NCI-H446 (cell line): ENCODE measurements at regions not wholly inside any gene's neighbourhood (a gene's known extent, or its start where the extent isn't known, plus 50 kb on each side); places are given as distances from the start of the nearest gene placed in this dataset.

Experiments used
- DNase-seq, 2 experiments: peaks; one replicate each; lab custom pipeline; 2025; lab: John Stamatoyannopoulos, UW

DNA sequence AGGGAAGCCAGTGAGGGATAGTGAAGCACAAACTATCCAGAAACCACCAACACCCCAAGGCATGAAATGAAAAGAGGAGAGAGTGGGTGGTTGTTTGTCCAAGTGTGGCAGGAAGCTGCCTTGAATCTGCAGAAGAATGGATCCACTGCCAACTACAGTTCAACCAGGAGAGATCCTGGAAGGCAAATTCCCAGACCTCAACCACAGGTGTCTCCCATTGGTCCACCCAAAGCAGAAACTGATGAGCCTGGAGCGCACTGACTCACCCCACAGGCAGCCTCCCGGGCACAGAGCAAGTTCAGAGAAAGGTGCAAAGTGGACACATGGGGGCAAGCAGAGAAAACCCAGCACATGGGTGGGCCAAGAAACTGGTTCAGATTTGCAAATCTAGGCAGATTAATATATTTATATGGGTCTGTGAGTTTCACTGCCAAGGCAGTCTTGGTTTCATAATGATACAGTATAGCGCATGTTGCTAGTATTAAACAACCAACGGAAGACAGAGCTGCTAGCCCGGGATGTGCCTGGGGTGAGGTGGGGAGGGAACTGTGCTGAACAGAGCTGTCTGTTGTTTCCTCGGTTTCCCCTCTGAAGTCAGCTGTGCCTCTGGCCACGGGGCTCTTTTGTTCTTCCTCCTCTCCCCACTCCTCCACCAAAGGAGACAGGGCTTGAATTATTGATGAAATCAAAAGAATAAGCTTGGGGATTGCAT lies 416.2 kb upstream of the CCDC196 start:
- DNase-seq: no peak

DNA sequence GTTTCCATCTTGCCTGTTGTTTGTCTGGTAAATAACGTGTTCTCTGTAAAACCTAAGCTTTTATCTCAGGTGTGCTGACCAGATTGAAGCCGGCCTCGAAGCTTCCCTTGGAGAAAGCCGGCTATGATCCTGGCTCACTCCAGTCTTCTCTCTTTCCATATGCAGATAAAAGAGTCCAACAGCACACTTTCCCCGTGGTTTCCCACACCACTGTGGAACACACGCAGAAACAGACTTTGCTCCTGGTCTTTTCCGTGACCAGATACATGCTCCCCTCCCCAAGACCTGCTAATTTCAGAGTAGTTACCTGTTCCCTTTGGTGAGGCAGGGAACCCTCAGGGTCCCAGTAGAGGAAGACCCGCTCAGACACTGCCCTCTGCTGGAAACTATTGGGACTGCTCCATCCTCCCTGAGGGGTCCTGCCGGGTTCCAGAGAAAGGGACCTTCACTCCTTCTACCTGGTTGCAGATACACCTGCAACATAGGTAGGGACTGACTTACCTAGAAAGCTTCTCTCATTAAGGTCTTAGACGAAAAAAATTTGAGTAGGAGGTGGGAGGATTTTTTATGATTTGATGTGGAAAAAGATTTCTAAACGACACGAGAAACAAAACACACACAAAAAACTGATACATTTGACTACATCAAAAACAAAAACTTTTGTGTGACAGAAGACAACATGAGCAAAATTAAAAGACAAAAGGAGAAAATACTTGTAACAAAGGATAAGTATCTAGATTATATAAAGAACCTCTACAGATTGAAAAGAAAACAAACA lies 415.4 kb upstream of the CCDC196 start:
- DNase-seq: peak; percentile 36 to 51

DNA sequence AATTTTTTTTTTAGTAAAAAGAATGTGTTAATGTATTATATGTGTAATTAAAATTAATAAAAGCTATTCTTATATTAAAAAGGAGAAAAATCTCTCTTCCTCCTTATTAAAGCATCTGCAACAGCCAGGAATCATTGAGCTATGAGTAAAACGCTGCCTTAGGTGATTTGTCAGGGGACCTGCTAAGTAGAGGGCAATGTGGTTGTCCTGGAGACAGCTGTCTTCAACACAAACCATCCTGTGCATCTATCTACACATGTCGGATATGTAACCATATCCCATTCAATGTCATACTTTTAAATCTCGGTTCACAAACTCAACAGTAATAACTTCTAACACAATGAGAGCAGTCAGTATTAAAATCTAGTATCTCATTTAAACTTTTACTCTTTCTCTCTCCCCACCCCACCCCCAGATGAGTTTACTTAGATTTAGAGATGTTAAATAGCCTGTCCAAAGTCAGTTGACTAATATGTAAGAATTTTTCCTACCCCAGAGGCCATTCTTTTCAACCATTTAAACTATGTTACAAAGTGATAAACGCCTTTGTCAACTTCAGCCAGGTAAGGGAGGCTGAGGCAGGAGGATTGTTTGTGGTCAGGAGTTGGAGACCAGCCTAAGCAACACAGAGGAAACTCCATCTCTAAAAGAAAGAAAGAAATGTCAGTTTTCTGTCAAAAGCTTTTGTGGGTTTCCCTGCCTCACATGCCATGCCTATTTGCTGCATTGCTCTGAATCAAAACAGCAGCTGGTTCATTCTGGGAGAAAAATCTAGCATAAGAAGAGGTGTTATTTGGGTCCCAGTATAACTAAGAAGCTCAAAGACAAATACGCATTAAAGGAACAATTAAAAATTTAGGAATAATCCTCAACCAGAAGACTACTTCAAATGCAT lies 413.7 kb upstream of the CCDC196 start:
- no peak for DNase-seq

DNA sequence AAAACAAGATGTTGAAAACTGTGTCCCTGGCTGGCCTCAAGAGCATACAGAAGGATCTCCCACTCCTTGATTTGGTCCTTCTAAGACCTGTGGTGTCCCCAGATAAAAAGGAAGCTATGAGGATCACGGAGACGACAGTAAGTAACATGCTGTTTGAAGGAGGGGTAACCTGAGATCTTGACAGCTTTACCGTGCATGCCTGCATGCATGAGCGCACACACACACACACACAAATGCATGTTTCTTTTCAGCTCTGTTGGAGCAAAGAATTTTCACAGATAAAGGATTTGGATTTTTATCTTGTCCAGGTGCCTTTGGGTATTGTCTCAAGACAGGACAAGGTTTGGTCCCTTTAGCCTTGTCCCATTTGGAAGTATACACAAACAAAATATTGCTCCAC lies 411.6 kb upstream of the CCDC196 start:
- peak in 1 of 2 experiments; percentile 9 for DNase-seq

DNA sequence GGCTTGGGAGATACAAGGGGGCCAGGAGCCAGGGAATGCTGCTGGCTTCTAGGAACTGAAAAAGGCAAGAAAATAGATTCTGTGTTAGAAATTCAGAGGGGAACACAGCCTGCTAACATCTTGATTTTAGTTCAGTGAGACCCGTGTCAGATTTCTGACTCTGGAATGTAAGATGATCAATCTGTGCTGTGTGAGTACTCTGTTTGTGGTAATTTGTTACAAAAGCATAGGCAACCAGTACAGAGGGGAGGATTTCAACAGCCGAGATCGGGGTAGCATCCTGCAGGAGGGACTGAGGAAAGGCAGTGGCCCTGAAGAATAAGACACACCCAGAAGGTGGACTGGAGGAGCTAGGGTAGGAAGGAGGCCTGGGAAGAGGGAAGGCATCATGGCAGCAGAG lies 410.0 kb upstream of the CCDC196 start:
- no peak for DNase-seq

DNA sequence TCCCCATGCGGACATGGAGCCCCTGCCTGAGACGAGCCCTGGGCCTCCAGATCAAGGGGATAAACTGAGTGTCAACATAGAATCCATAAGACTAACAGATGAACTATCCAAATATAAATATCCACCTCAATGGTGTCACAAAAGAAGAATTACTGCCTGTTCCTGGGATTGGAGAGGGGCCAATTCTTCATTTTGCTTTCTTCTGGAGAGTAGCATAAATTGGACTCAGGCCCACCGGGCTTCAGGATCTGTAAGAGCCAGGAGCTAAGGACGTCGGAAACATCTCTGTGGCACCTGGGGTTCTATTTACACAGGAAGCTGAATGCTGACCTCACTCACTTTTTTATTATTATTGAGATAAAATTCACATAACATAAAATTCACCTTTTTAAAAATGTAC lies 408.2 kb upstream of the CCDC196 start:
- DNase-seq: peak; percentile 37 to 74

DNA sequence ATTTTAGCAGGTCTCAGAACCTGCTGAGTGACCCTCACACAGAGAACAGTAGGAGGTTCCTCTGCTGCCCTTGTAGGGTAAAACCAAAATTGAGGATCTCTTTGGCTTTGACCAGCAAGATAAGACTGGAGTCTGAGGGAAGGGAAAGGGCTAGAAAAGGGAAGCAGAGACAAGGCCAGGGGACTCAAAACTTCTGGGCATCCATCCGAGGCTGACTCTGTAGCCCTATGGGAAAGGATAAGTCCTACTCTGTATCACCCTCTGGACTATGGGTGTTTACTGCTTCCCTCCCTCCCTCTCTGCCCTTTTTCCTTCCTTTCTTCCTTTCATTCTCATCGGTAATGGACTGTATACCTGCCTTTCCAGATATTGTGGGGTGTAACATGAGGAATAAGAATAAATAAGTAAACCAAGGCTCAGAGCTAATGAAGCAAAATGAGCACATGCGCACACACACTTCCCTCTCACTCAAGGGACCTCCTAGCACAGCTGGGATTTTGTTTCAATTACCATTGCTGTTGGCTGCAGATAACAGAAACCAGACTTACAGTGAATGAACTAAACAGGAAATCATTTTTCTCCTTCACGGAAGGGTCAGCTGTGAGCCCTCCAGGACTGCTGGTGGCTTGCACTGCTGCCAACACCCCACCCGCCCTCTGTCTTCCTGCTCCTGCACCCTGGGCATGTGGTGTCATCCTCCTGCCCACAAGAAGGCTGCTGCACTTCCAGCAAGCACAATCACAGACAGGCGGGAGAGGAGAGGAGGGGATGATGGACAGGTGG lies 404.4 kb upstream of the CCDC196 start:
- DNase-seq: peak in 1 of 2 experiments; percentile 6

DNA sequence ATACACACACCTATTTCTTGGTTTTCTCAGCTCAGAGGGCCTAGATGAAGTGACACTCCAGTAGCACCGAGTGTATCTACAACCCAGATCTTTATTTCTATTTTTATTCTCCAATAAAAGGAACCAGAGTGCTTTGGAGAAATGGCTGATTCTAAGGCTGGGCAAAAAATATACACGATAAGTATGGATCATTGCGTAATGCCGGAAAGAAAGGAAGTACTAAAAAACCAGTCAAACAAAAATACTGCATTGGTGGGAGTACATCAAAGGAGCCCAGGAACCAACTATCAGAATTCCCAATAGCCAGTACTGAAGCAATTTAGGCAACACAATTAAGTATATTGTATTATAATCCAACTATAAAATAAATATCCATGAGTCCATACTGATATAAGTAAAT lies 400.9 kb upstream of the CCDC196 start:
- no peak for DNase-seq

DNA sequence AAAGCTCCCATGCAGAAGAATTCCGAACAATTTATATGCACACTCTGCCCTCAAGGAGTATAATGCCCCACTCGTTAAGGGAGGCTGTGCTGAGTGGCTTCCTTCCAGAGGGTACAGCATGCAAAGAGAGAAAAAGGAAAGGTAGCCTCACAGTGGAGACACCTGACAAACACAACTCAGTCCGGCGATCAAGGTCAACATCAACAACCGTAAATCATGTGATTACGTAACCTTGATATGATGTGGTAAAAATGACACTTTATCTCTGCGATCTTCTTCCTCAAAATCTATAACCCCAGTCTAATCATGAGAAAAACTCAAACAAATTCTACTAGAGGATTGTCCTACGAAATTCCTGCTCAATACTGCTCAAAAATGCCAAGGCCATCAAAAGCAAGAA lies 400.5 kb upstream of the CCDC196 start:
- no peak for DNase-seq

DNA sequence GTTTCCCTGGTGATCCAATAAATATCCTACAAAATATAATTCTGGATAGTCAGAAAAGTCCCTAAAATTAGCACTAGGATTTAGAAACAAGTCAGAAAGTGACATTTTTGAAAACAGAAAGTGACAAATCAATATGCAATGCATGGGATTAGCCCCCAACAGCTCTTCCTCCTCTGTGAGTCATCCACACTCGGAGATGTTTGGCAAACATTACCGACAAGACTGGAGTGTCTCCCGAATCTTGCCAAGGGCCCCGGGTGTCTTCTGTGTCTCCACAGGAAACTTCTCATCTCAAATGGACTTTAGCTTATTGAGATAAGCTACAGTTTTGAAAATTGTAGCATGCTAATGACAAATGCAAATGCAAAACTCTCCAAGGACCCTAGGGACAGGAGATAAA lies 398.9 kb upstream of the CCDC196 start:
- DNase-seq: peak in 1 of 2 experiments; percentile 35

DNA sequence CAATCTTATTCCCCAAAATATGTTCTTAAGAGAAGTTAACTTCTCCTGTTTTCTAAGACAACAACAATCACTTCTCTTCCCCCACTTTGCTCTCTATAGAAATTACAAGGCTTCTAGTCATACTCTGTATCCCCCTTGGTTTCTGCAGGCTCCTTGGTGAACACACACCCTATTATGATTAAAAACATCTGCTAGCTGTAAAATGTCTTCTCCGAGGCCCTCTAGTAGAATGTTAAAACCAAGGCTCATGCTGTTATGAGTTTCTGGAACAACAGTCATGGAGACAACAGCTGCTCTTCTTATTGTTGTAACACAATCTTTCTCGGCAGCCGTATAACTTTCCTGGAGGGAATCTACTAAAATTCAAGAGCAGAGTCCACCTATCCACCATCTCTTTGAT lies 397.5 kb upstream of the CCDC196 start:
- DNase-seq: no peak

DNA sequence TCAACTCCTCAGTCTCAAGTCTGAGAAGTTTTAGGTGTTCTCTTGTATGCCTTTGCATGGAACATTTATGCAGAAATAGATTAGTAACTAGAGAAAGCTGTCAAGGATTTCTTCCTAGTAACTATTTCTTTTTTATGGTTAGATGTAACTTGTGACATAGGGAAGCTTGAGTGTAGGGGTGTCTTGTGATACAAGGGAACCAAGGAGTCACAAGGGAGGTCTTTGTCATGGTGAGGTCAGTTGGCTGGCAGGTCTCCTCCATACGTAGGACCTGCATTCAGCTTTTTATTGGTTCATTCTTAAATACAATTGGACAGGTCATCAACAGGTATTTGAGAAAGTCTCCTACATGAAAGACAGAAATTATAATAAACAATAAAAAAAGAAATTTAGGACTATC lies 394.0 kb upstream of the CCDC196 start:
- DNase-seq: no peak

DNA sequence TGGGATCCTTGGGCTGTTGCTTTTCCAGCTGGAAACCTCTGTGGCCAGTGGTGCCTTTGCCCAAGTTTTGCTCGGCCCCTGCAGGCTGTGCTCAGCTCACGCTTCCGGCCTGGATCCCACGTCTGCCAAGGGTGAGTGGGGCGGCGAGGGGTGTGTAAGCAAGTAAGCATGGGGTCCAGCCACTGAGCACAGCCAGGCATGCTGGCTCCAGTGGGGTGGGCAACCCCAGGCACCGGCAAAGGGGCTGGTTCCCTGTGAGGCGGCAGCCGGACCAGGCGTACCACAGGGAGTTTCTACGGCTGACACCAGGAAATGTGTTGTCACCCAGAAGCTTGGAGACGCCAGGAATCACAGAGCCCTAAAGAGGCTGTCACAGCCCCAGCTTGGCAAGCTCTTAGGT lies 393.4 kb upstream of the CCDC196 start:
- DNase-seq: no peak

DNA sequence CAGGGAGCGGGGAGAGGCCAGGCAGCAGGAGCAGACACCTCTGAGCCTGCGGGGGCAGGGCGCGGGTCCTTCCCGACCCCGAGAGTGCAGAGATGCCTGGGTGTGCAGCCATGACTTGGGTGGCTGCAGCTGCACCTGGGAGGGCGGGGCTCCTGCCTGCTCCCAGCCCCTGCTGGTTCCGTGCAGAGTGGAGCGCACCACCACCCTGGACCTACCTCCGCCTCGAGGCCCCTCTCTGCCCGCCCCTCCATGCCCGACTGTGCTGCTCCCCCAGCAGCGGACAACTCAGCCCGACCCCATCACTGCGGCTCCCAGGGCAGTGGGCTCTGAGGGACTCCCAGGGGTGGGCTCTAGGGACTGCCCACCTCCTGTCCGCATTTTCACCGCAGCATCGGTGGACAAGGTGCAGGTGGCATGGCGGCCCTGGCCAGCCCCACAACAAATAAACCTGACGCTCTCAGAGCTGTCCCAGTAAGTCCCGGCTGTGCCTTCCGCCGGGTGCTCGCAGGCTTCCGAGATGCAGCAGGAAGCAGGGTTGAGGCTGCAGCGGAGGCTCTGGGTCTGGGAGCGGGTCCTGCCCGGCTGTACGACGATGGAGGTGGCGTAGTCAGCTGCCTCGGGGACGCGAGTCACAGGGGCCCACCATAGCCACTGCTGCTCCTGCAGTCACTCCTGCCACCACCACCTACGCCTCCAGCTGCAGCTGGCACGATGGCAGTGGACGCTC lies 392.0 kb upstream of the CCDC196 start:
- DNase-seq: no peak

DNA sequence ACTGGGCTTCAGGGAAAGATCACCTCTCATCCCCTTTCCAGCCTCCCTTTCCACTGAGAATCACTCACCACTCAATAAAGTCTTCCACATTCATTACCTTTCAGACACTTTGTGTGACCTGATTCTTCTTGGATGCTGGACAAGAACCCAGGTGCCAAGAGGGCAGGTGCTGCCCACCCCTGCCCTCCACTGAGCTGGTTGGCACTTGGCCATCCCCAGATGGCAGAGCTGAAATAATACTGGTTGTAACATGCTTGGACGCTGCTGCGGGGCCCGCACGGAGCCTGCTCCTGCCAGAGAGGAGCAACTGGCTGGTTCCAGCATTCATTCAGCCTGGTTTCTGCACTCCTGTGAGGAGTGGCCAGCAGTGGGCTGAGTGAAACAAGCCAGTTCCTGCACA lies 386.7 kb upstream of the CCDC196 start:
- peak in 1 of 2 experiments; percentile 47 for DNase-seq

DNA sequence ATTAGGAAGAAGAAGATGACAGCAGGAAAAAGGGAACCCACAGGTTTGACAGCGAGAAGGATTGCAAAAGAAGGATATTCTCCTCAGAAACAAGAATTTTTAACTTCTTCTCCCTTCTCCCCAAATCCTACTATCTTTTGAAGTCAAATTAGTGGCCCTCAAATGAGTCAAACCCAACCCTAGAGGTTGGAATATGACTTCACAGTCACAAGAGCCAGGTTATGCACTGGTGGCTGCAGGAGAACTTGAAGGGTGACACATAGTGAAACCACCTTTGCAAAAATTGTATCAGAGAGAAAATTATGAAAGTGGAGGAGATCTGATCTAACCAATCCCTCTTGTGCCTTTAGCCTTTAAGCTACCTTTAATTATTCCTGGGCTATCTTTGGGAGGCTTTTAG lies 386.2 kb upstream of the CCDC196 start:
- no peak for DNase-seq

DNA sequence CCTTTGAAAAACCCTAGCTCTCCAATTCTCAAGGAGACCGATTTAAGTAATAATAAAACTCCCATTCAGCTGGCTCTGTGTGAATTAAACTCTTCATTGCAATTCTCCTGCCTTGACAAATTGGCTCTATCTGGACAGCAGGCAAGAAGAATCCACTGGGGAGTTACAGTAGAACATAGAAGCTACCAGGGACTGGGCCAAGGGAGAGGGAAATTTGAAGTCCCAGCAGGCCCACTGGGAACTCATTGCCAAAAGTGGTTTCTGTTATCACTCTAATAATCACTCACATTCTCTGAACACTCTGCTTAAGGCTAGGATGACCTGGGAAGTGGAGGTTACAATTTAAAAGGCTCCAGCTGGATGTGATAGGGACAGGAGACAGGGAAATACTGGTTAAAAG lies 384.5 kb upstream of the CCDC196 start:
- DNase-seq: no peak

DNA sequence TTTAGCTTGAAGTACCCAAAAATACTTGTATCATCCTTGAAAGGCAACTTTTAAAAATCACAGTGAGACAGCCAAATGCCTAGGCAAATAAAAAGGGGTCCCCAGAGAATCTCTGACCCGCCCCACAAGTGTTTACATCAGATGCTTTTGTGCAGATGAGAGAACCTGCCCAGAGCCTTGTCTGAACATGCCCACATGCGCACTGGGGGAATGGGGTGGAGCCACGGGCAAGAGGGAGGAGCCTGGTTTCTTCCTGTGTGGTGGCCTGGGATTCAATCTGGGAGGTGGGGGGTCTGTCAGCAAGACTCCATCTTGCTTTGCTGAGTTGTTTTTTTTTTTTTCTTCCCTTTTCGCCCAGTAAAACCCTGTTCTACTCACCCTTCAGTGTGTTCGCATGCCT lies 381.7 kb upstream of the CCDC196 start:
- no peak for DNase-seq

DNA sequence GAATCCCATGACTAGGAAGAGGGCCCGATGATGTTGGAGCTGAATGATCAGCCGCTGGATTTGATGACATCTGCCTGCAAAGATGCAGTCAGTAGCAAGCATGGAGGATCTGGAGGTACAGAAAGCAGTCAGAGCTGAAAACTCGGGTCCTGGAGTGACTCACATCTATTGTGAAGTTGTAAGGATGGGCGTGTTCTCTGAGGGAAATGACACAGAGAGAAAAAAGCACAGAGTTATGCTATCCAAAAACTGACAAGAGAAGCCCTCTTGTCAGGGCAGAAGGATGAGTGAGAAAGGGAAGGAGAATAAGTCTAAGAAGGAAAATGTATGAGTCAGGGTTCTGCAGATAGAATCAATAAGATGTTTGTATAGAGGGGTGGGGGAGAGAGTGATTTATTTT lies 380.4 kb upstream of the CCDC196 start:
- no peak for DNase-seq

DNA sequence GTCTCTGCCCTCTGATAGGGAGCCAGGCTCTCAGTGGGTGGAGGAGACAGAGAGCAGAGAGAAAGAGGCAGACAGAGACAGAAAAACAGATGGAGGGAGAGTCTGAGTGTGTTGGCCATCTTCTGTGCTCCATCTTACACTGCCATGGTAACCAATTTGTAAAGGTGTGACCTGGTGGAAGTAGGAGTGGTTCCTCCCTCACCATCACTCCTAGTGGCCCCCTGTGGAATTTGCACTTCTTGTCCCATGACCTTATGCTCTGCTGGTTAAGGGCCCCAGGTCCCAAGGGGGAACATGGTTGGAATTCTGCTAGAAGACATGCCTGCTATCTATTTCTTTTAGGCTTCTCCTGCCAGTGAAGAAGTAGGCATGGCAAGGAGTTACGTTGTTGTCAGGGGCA lies 376.7 kb upstream of the CCDC196 start:
- DNase-seq: no peak

DNA sequence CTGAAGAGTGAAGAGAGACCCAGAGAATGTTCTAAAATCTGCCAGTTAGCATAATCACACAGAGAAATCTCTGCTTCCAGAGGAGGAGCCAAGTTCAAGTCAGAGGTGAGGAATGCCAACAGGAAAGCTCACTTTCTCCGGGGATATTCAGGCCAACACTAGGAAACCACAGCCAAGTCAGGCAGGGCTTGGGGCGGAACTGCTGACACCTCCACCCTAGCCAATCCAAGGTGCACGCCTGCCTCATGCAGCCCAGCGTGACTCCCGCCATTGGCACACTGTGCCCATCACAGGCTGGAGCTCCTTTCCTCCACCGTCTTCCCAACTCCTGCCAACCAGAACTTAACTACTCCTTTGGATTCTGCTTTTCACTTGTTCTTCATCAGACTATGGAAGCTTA lies 374.3 kb upstream of the CCDC196 start:
- no peak for DNase-seq
